ENCODE measurements at regions not wholly inside any gene's neighbourhood (a gene's known extent, or its start where the extent isn't known, plus 50 kb on each side); places are given as distances from the start of the nearest gene placed in this dataset.

DNA sequence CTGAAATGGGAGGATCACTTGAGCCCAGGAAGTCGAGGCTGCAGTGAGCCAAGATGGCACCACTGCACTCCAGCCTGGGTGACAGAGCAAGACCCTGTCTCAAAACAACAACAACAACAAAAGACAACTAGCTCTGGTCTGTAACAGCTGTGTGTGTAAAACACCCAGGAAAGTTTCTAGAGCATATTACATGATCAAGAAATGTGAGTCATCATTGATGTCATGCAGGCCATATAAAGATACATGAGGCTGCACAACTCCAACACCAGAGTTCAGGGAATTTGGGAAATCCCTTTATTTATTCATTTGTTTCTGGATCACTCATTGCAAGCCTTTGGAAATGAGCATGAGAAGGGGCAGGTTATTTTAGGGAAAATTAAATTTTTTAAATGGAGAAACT, 50.3 kb upstream of the CTPS1 start:
- TF ChIP-seq, protein P1, sequence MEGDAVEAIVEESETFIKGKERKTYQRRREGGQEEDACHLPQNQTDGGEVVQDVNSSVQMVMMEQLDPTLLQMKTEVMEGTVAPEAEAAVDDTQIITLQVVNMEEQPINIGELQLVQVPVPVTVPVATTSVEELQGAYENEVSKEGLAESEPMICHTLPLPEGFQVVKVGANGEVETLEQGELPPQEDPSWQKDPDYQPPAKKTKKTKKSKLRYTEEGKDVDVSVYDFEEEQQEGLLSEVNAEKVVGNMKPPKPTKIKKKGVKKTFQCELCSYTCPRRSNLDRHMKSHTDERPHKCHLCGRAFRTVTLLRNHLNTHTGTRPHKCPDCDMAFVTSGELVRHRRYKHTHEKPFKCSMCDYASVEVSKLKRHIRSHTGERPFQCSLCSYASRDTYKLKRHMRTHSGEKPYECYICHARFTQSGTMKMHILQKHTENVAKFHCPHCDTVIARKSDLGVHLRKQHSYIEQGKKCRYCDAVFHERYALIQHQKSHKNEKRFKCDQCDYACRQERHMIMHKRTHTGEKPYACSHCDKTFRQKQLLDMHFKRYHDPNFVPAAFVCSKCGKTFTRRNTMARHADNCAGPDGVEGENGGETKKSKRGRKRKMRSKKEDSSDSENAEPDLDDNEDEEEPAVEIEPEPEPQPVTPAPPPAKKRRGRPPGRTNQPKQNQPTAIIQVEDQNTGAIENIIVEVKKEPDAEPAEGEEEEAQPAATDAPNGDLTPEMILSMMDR (IDR thresholded peaks at IDR 0.05) = no peak
- no peak for TF ChIP-seq POLR2AphosphoS5 (IDR thresholded peaks at IDR 0.05)
